ENCODE measurements at regions not wholly inside any gene's neighbourhood (a gene's known extent, or its start where the extent isn't known, plus 50 kb on each side); places are given as distances from the start of the nearest gene placed in this dataset.

- DNase-seq (ENCODE audit: low read depth, low spot score): no peak
- in situ Hi-C loops (cut with HindIII; ENCODE audit: low sequenced_read_pairs): no loop called here
- no peak for TF ChIP-seq CTCF (IDR thresholded peaks at IDR 0.05; ENCODE audit: low read depth, low read length)
- no peak overlapping the region for H3K4me3 ChIP-seq (ENCODE audit: low read depth, low read length)
Measured at GRCh38 chr15:56839641-56840040, 78.8 kb upstream of the TCF12 start.

- in situ Hi-C loops (cut with HindIII; ENCODE audit: low sequenced_read_pairs): no loop called here
- TF ChIP-seq CTCF (IDR thresholded peaks at IDR 0.05; ENCODE audit: low read depth, low read length): no peak
- no peak for DNase-seq (ENCODE audit: low read depth, low spot score)
- H3K4me3 ChIP-seq (ENCODE audit: low read depth, low read length): no peak overlapping the region
Measured at GRCh38 chr15:56839099-56839498, 79.3 kb upstream of the TCF12 start.

- no peak for TF ChIP-seq CTCF (IDR thresholded peaks at IDR 0.05; ENCODE audit: low read depth, low read length)
- DNase-seq (ENCODE audit: low read depth, low spot score): no peak
- in situ Hi-C loops (cut with HindIII; ENCODE audit: low sequenced_read_pairs): no loop called here
- no peak overlapping the region for H3K4me3 ChIP-seq (ENCODE audit: low read depth, low read length)
Measured at GRCh38 chr15:56838085-56838484, 80.4 kb upstream of the TCF12 start.

GRCh38 chr15:56837273-56837672 lies 81.2 kb upstream of the TCF12 start:
- in situ Hi-C loops (cut with HindIII; ENCODE audit: low sequenced_read_pairs): no loop called here
- no peak overlapping the region for H3K4me3 ChIP-seq (ENCODE audit: low read depth, low read length)
- DNase-seq (ENCODE audit: low read depth, low spot score): peak; percentile 54
- TF ChIP-seq CTCF (IDR thresholded peaks at IDR 0.05; ENCODE audit: low read depth, low read length): no peak

GRCh38 chr15:56835718-56836171 lies 82.7 kb upstream of the TCF12 start:
- no peak for TF ChIP-seq CTCF (IDR thresholded peaks at IDR 0.05; ENCODE audit: low read depth, low read length)
- peak; percentile 11 for DNase-seq (ENCODE audit: low read depth, low spot score)
- no peak overlapping the region for H3K4me3 ChIP-seq (ENCODE audit: low read depth, low read length)
- in situ Hi-C loops (cut with HindIII; ENCODE audit: low sequenced_read_pairs): no loop called here

- no peak for TF ChIP-seq CTCF (IDR thresholded peaks at IDR 0.05; ENCODE audit: low read depth, low read length)
Measured at GRCh38 chr15:56832125-56832524, 86.3 kb upstream of the TCF12 start.

GRCh38 chr15:56831467-56832005 lies 86.9 kb upstream of the TCF12 start:
- no peak for TF ChIP-seq CTCF (IDR thresholded peaks at IDR 0.05; ENCODE audit: low read depth, low read length)
- H3K4me3 ChIP-seq (ENCODE audit: low read depth, low read length): no peak overlapping the region
- DNase-seq (ENCODE audit: low read depth, low spot score): no peak
- in situ Hi-C loops (cut with HindIII; ENCODE audit: low sequenced_read_pairs): no loop called here

More at GRCh38 chr15:56832125-56832524, 86.3 kb upstream of the TCF12 start:
- DNase-seq (ENCODE audit: low read depth, low spot score): peak; percentile 43
- no peak overlapping the region for H3K4me3 ChIP-seq (ENCODE audit: low read depth, low read length)
- in situ Hi-C loops (cut with HindIII; ENCODE audit: low sequenced_read_pairs): no loop called here

All from astrocyte of the spinal cord (primary cell).